ENCODE measurements at regions not wholly inside any gene's neighbourhood (a gene's known extent, or its start where the extent isn't known, plus 50 kb on each side); places are given as distances from the start of the nearest gene placed in this dataset.

- no peak for TF ChIP-seq CTCF (IDR thresholded peaks at IDR 0.05; ENCODE audit: control extremely low read depth, extremely low read depth)
- Histone ChIP-seq H3K4me3 (no peak overlapping the region), H3K9ac (ENCODE audit: insufficient read depth in 1 of 2, low read length in 2 of 2) (no peak overlapping the region), H3K27ac (ENCODE audit: low read depth in 1 of 2, low read length in 1 of 2) (no peak overlapping the region), H3K27me3 (ENCODE audit: control insufficient read depth in 3 of 3, insufficient read depth in 3 of 3, low read length in 2 of 3) (no peaks in the 10 kb centered on the region), H3K4me1 (ENCODE audit: control insufficient read depth in 5 of 5, insufficient read depth in 5 of 5, low read length in 5 of 5) (no peaks in the 10 kb centered on the region), H3K36me3 (ENCODE audit: control insufficient read depth in 4 of 4, insufficient read depth in 4 of 4, low read length in 4 of 4) (no peaks in the 10 kb centered on the region), H3K9me3 (ENCODE audit: control insufficient read depth in 4 of 4, insufficient read depth in 3 of 4, low read length in 3 of 4) (no peaks in the 10 kb centered on the region)
- DNase-seq = no peak
- 69 to 79% methylated on average over 3 of the region's 3 CpGs for WGBS, 2 donors
- ATAC-seq (ENCODE audit: insufficient read depth, low FRiP score) = no peak
These were observed 128.8 kb upstream of the SMIM30 start for GRCh38 chr7:113247198-113247597.

- Histone ChIP-seq H3K36me3 (ENCODE audit: control insufficient read depth in 4 of 4, insufficient read depth in 4 of 4, low read length in 4 of 4) (no peaks in the 10 kb centered on the region), H3K9ac (ENCODE audit: insufficient read depth in 1 of 2, low read length in 2 of 2) (no peak overlapping the region), H3K9me3 (ENCODE audit: control insufficient read depth in 4 of 4, insufficient read depth in 3 of 4, low read length in 3 of 4) (peaks cover 0 to under 1% (median 0%) of the 10 kb centered on the region in 4 donors), H3K4me1 (ENCODE audit: control insufficient read depth in 5 of 5, insufficient read depth in 5 of 5, low read length in 5 of 5) (no peaks in the 10 kb centered on the region), H3K4me3 (no peak overlapping the region), H3K27me3 (ENCODE audit: control insufficient read depth in 3 of 3, insufficient read depth in 3 of 3, low read length in 2 of 3) (no peaks in the 10 kb centered on the region), H3K27ac (ENCODE audit: low read depth in 1 of 2, low read length in 1 of 2) (no peak overlapping the region)
- DNase-seq (no peak), ATAC-seq (ENCODE audit: insufficient read depth, low FRiP score) (no peak)
- TF ChIP-seq CTCF (IDR thresholded peaks at IDR 0.05; ENCODE audit: control extremely low read depth, extremely low read depth) = no peak
These were observed 128.4 kb upstream of the SMIM30 start for GRCh38 chr7:113246738-113247137.

- H3K27ac ChIP-seq (ENCODE audit: low read depth in 1 of 2, low read length in 1 of 2) = no peak overlapping the region
- ATAC-seq (ENCODE audit: insufficient read depth, low FRiP score) = no peak
These were observed 114.5 kb upstream of the SMIM30 start for GRCh38 chr7:113232885-113233284.

More at GRCh38 chr7:113232885-113233284, 114.5 kb upstream of the SMIM30 start:
- TF ChIP-seq CTCF (IDR thresholded peaks at IDR 0.05; ENCODE audit: control extremely low read depth, extremely low read depth) = no peak
- no peaks in the 10 kb centered on the region for H3K36me3 ChIP-seq (ENCODE audit: control insufficient read depth in 4 of 4, insufficient read depth in 4 of 4, low read length in 4 of 4)
- H3K27me3 ChIP-seq (ENCODE audit: control insufficient read depth in 3 of 3, insufficient read depth in 3 of 3, low read length in 2 of 3) = no peaks in the 10 kb centered on the region
- H3K9ac ChIP-seq (ENCODE audit: insufficient read depth in 1 of 2, low read length in 2 of 2) = no peak overlapping the region
- no peak for DNase-seq
- H3K4me3 ChIP-seq = no peak overlapping the region
- WGBS, 2 donors = 79 to 87% methylated on average over 2 of the region's 2 CpGs
- peaks cover 0 to 3% (median 0%) of the 10 kb centered on the region in 5 donors for H3K4me1 ChIP-seq (ENCODE audit: control insufficient read depth in 5 of 5, insufficient read depth in 5 of 5, low read length in 5 of 5)
- H3K9me3 ChIP-seq (ENCODE audit: control insufficient read depth in 4 of 4, insufficient read depth in 3 of 4, low read length in 3 of 4) = no peaks in the 10 kb centered on the region
